T-helper 1 cell treated with Interleukin-12 subunit alpha and Interleukin-12 subunit beta and Interleukin-4 antibody, amounts not matched to agents 30 ng/mL and 1 ng/mL, for 36 hours (primary cell): ENCODE measurements at regions not wholly inside any gene's neighbourhood (a gene's known extent, or its start where the extent isn't known, plus 50 kb on each side); places are given as distances from the start of the nearest gene placed in this dataset.

Experiments
- intact Hi-C: fragments of 100-400 bp; cut with micrococcal nuclease; formaldehyde crosslinking; loops from one replicate; pipeline ENCODE4 v1.15.1; 2024

GRCh38 chr13:59343993-59344822, 819.5 kb downstream of the DIAPH3 start:
- intact Hi-C loops = no loop called here

- intact Hi-C loops = no loop called here
Measured at GRCh38 chr13:59345311-59345710, 818.4 kb downstream of the DIAPH3 start.

- intact Hi-C loops = no loop called here
Measured at GRCh38 chr13:59346999-59347723, 816.6 kb downstream of the DIAPH3 start.

- intact Hi-C loops = no loop called here
Measured at GRCh38 chr13:59348617-59349016, 815.1 kb downstream of the DIAPH3 start.

- intact Hi-C loops = no loop called here
Measured at GRCh38 chr13:59352600-59352999, 811.1 kb downstream of the DIAPH3 start.

- intact Hi-C loops = no loop called here
Measured at GRCh38 chr13:59354665-59355369, 808.9 kb downstream of the DIAPH3 start.

- intact Hi-C loops = no loop called here
Measured at GRCh38 chr13:59356607-59357006, 807.1 kb downstream of the DIAPH3 start.

GRCh38 chr13:59358014-59358413, 805.7 kb downstream of the DIAPH3 start:
- intact Hi-C loops = no loop called here

- intact Hi-C loops = no loop called here
Measured at GRCh38 chr13:59360108-59360507, 803.6 kb downstream of the DIAPH3 start.

GRCh38 chr13:59360916-59361315, 802.8 kb downstream of the DIAPH3 start:
- intact Hi-C loops = no loop called here

GRCh38 chr13:59363313-59363712, 800.4 kb downstream of the DIAPH3 start:
- intact Hi-C loops = no loop called here

GRCh38 chr13:59363947-59364346, 799.8 kb downstream of the DIAPH3 start:
- intact Hi-C loops = no loop called here

GRCh38 chr13:59364641-59365085, 799.1 kb downstream of the DIAPH3 start:
- intact Hi-C loops = no loop called here

- intact Hi-C loops = no loop called here
Measured at GRCh38 chr13:59367467-59367866, 796.3 kb downstream of the DIAPH3 start.

- intact Hi-C loops = no loop called here
Measured at GRCh38 chr13:59367904-59368303, 795.8 kb downstream of the DIAPH3 start.

GRCh38 chr13:59368693-59369092, 795.0 kb downstream of the DIAPH3 start:
- intact Hi-C loops = no loop called here

GRCh38 chr13:59371229-59371628, 792.5 kb downstream of the DIAPH3 start:
- intact Hi-C loops = no loop called here

GRCh38 chr13:59373341-59373740, 790.4 kb downstream of the DIAPH3 start:
- intact Hi-C loops = no loop called here

- intact Hi-C loops = no loop called here
Measured at GRCh38 chr13:59374691-59375090, 789.0 kb downstream of the DIAPH3 start.

- intact Hi-C loops = no loop called here
Measured at GRCh38 chr13:59384154-59384553, 779.6 kb downstream of the DIAPH3 start.

GRCh38 chr13:59391696-59392095, 772.0 kb downstream of the DIAPH3 start:
- intact Hi-C loops = loop anchor here (1.0 kb wide), 7 partner anchors 287 to 1040 kb away; no protein-coding TSS in a partner anchor

- intact Hi-C loops = no loop called here
Measured at GRCh38 chr13:59392328-59392727, 771.4 kb downstream of the DIAPH3 start.
